Sigmoid colon (tissue), 4 donors: ENCODE measurements at regions not wholly inside any gene's neighbourhood (a gene's known extent, or its start where the extent isn't known, plus 50 kb on each side); places are given as distances from the start of the nearest gene placed in this dataset.

Experiments used
- POLR2A ChIP-seq, 2 donors: fragments of 450-650 bp; IDR thresholded peaks; one replicate each; pipeline ENCODE4 v1.6.1; 2016; ENCODE audit warnings: antibody characterized with exemption in 2 of 2, mild to moderate bottlenecking in 2 of 2, moderate library complexity in 2 of 2
- POLR2AphosphoS5 ChIP-seq, 4 donors: sonication (generic); formaldehyde crosslinking; IDR thresholded peaks; one replicate each; pipeline ENCODE4 v1.6.1; 2017; ENCODE audit warnings: antibody characterized with exemption in 4 of 4

- TF ChIP-seq POLR2A (IDR thresholded peaks at IDR 0.05) = no peak
- no peak for TF ChIP-seq POLR2AphosphoS5 (IDR thresholded peaks at IDR 0.05)
These were observed 147.2 kb upstream of the DIPK2B start for GRCh38 chrX:45347877-45348276.
